HEK293T (cell line): ENCODE measurements at regions not wholly inside any gene's neighbourhood (a gene's known extent, or its start where the extent isn't known, plus 50 kb on each side); places are given as distances from the start of the nearest gene placed in this dataset.

Source experiments
- CTCF ChIA-PET: fragments of 350-600 bp; formaldehyde crosslinking; extraction: SDS; loops from one replicate; lab custom pipeline; 2021; ENCODE audit warnings: antibody characterized with exemption, inconsistent platforms; lab: Yijun Ruan, JAX
- POLR2A ChIA-PET: fragments of 350-600 bp; formaldehyde crosslinking; extraction: SDS; loops from one replicate; lab custom pipeline; 2020; ENCODE audit warnings: antibody characterized with exemption, inconsistent platforms; lab: Yijun Ruan, JAX
- DNase-seq: peaks from one replicate; pipeline ENCODE4 v3.0.0; 2012; ENCODE audit warnings: mixed read lengths; ENCODE audit errors: extremely low spot score
- ARNT ChIP-seq: fragments of 450-650 bp; IDR thresholded peaks from 2 replicates; pipeline ENCODE4 v1.6.1; 2017; ENCODE audit warnings: mild to moderate bottlenecking
- BHLHE40 ChIP-seq: fragments of 450-650 bp; IDR thresholded peaks from 2 replicates; pipeline ENCODE4 v1.6.1; 2016; ENCODE audit warnings: mild to moderate bottlenecking, moderate library complexity, borderline replicate concordance
- CTBP1 ChIP-seq: fragments of 450-650 bp; IDR thresholded peaks from 2 replicates; pipeline ENCODE4 v1.6.1; 2016; ENCODE audit warnings: borderline replicate concordance
- ELF4 ChIP-seq: fragments of 450-650 bp; IDR thresholded peaks from 2 replicates; pipeline ENCODE4 v1.6.1; 2017; ENCODE audit warnings: antibody characterized with exemption
- FOXA1 ChIP-seq: fragments of 450-650 bp; IDR thresholded peaks from 2 replicates; pipeline ENCODE4 v1.6.1; 2016; ENCODE audit warnings: mild to moderate bottlenecking
- FOXK2 ChIP-seq: fragments of 450-650 bp; IDR thresholded peaks from 2 replicates; pipeline ENCODE4 v1.6.1; 2016; ENCODE audit warnings: mild to moderate bottlenecking
- FOXM1 ChIP-seq: fragments of 450-650 bp; IDR thresholded peaks from 2 replicates; pipeline ENCODE4 v1.6.1; 2017; ENCODE audit warnings: mild to moderate bottlenecking, borderline replicate concordance
- HDGF ChIP-seq: fragments of 450-650 bp; IDR thresholded peaks from 2 replicates; pipeline ENCODE4 v1.6.1; 2017; ENCODE audit warnings: antibody characterized with exemption, borderline replicate concordance
- L3MBTL2 ChIP-seq: fragments of 450-650 bp; conservative IDR thresholded peaks from 2 replicates; pipeline ENCODE4 v1.6.1; 2016; ENCODE audit warnings: mild to moderate bottlenecking
- LEF1 ChIP-seq: fragments of 450-650 bp; IDR thresholded peaks from 2 replicates; pipeline ENCODE4 v1.6.1; 2017; ENCODE audit warnings: mild to moderate bottlenecking, borderline replicate concordance
- NFRKB ChIP-seq: fragments of 450-650 bp; IDR thresholded peaks from 2 replicates; pipeline ENCODE4 v1.6.1; 2016; ENCODE audit warnings: mild to moderate bottlenecking, moderate library complexity
- PKNOX1 ChIP-seq: fragments of 450-650 bp; IDR thresholded peaks from 2 replicates; pipeline ENCODE4 v1.6.1; 2016
- SP1 ChIP-seq: fragments of 450-650 bp; IDR thresholded peaks from 2 replicates; pipeline ENCODE4 v1.6.1; 2017
- SUZ12 ChIP-seq: fragments of 450-650 bp; IDR thresholded peaks from 2 replicates; pipeline ENCODE4 v1.6.1; 2016; ENCODE audit warnings: mild to moderate bottlenecking
- TARDBP ChIP-seq: fragments of 450-650 bp; IDR thresholded peaks from 2 replicates; pipeline ENCODE4 v1.6.1; 2016
- ZNF384 ChIP-seq: fragments of 450-650 bp; IDR thresholded peaks from 2 replicates; pipeline ENCODE4 v1.6.1; 2016

GRCh38 chr2:108128249-108128648 lies 111.5 kb upstream of the SULT1C3 start:
- no peak for TF ChIP-seq LEF1
- TF ChIP-seq PKNOX1 = peak; percentile 85
- peak; percentile 9 for DNase-seq
- ChIA-PET POLR2A (no interaction called here), CTCF (no interaction called here)

- POLR2A ChIA-PET = no interaction called here
- CTCF ChIA-PET = no interaction called here
- no peak for DNase-seq
- TF ChIP-seq BHLHE40 (no peak), ARNT (no peak), CTBP1 (no peak), PKNOX1 (no peak), SP1 (no peak), TARDBP (no peak), FOXK2 (no peak), L3MBTL2 (no peak), ELF4 (no peak), LEF1 (no peak), HDGF (no peak), FOXA1 (no peak), SUZ12 (no peak), ZNF384 (no peak), NFRKB (no peak), FOXM1 (no peak)
These were observed 110.1 kb upstream of the SULT1C3 start for GRCh38 chr2:108129636-108130035.

- DNase-seq = no peak
- TF ChIP-seq ARNT (no peak), SP1 (no peak), ELF4 (no peak), NFRKB (no peak), L3MBTL2 (no peak)
- POLR2A ChIA-PET = no interaction called here
- CTCF ChIA-PET = no interaction called here
These were observed 106.3 kb upstream of the SULT1C3 start for GRCh38 chr2:108133457-108133856.

GRCh38 chr2:108139521-108139920 lies 100.2 kb upstream of the SULT1C3 start:
- no peak for TF ChIP-seq ZNF384
- TF ChIP-seq SP1 = no peak
- TF ChIP-seq CTBP1 = no peak
- no peak for TF ChIP-seq FOXK2
- TF ChIP-seq ELF4 = no peak
- TF ChIP-seq L3MBTL2 = no peak
- no peak for TF ChIP-seq TARDBP
- no peak for TF ChIP-seq NFRKB
- ChIA-PET POLR2A (no interaction called here), CTCF (no interaction called here)
- no peak for DNase-seq

- DNase-seq = no peak
- ChIA-PET CTCF (interaction anchor here (0.9 kb wide), 1 partner anchor 10 kb away, joined by 3 read pairs; no protein-coding TSS in a partner anchor), POLR2A (no interaction called here)
- TF ChIP-seq NFRKB = no peak
- no peak for TF ChIP-seq FOXA1
- TF ChIP-seq FOXK2 = no peak
- TF ChIP-seq ZNF384 = no peak
- TF ChIP-seq SUZ12 = no peak
These were observed 94.0 kb upstream of the SULT1C3 start for GRCh38 chr2:108145557-108146326.

- ChIA-PET POLR2A (no interaction called here), CTCF (no interaction called here)
- no peak for DNase-seq
- TF ChIP-seq HDGF = no peak
- TF ChIP-seq TARDBP = no peak
- TF ChIP-seq FOXA1 = no peak
- TF ChIP-seq ARNT = no peak
- TF ChIP-seq ZNF384 = no peak
- TF ChIP-seq FOXK2 = no peak
- TF ChIP-seq NFRKB = no peak
- no peak for TF ChIP-seq ELF4
These were observed 91.2 kb upstream of the SULT1C3 start for GRCh38 chr2:108148555-108148954.

- ChIA-PET POLR2A (no interaction called here), CTCF (interaction anchor here (0.6 kb wide), 1 partner anchor 532 kb away, joined by 8 read pairs; no protein-coding TSS in a partner anchor)
- no peak for DNase-seq
- TF ChIP-seq ELF4 = no peak
- TF ChIP-seq BHLHE40 = no peak
- no peak for TF ChIP-seq L3MBTL2
- no peak for TF ChIP-seq FOXM1
- TF ChIP-seq ARNT = no peak
These were observed 85.3 kb upstream of the SULT1C3 start for GRCh38 chr2:108154366-108155061.

- DNase-seq = no peak
- POLR2A ChIA-PET = no interaction called here
- CTCF ChIA-PET = interaction anchor here (0.6 kb wide), 1 partner anchor 106 kb away, joined by 6 read pairs; no protein-coding TSS in a partner anchor
- TF ChIP-seq BHLHE40 (no peak), SP1 (no peak), FOXM1 (no peak), ARNT (no peak), ELF4 (no peak), LEF1 (no peak)
These were observed 78.5 kb upstream of the SULT1C3 start for GRCh38 chr2:108161298-108161697.
